Neuronal stem cell (in vitro differentiated cells): ENCODE measurements at regions not wholly inside any gene's neighbourhood (a gene's known extent, or its start where the extent isn't known, plus 50 kb on each side); places are given as distances from the start of the nearest gene placed in this dataset.

ENCODE experiments used
- DNase-seq: peaks from one replicate; pipeline ENCODE4 v3.0.0-alpha.2; 2013; ENCODE audit warnings: low spot score
- H2AFZ ChIP-seq: one replicate; pipeline ENCODE4 v1.6.1; 2013; ENCODE audit warnings: mild to moderate bottlenecking, low read length, inconsistent platforms
- H2AK5ac ChIP-seq: 2 replicates; pipeline ENCODE4 v1.6.1; 2013; ENCODE audit warnings: low read depth, mild to moderate bottlenecking, inconsistent platforms, low read length, moderate library complexity, mixed read lengths
- H2BK120ac ChIP-seq: 2 replicates; pipeline ENCODE4 v1.6.1; 2013; ENCODE audit warnings: low read depth, mild to moderate bottlenecking, inconsistent platforms, low read length, moderate library complexity, mixed read lengths
- H2BK12ac ChIP-seq: one replicate; pipeline ENCODE4 v1.6.1; 2013; ENCODE audit warnings: low read length, inconsistent platforms
- H2BK15ac ChIP-seq: 2 replicates; pipeline ENCODE4 v1.6.1; 2013; ENCODE audit warnings: mild to moderate bottlenecking, low read length, inconsistent platforms, mixed read lengths
- H2BK5ac ChIP-seq: one replicate; pipeline ENCODE4 v1.6.1; 2013; ENCODE audit warnings: inconsistent platforms, mild to moderate bottlenecking, low read length, moderate library complexity
- H3K14ac ChIP-seq: one replicate; pipeline ENCODE4 v1.6.1; 2013; ENCODE audit warnings: low read length, inconsistent platforms
- H3K18ac ChIP-seq: 2 replicates; pipeline ENCODE4 v1.6.1; 2013; ENCODE audit warnings: low read length, inconsistent platforms
- H3K23ac ChIP-seq: 2 replicates; pipeline ENCODE4 v1.6.1; 2013; ENCODE audit warnings: low read depth, mild to moderate bottlenecking, mixed read lengths, low read length, inconsistent platforms; ENCODE audit not compliant: poor library complexity
- H3K27ac ChIP-seq: replicated peaks from 3 replicates; pipeline ENCODE4 v1.5.1; 2013; ENCODE audit warnings: low read length, inconsistent platforms
- H3K27me3 ChIP-seq, 3 experiments: 2 replicates each; pipeline ENCODE4 v1.6.1; 2013; ENCODE audit warnings: low read length in 3 of 3, mild to moderate bottlenecking in 2 of 3, inconsistent platforms in 1 of 3, low read depth in 1 of 3, mixed read lengths in 1 of 3, moderate library complexity in 1 of 3; ENCODE audit not compliant: control insufficient read depth in 3 of 3, insufficient read depth in 3 of 3
- H3K36me3 ChIP-seq, 2 donors: replicated peaks in 1 of 2; 2 replicates each; pipeline ENCODE4 v1.6.1; 2013; ENCODE audit warnings: low read length in 2 of 2; ENCODE audit not compliant: control insufficient read depth in 2 of 2, insufficient read depth in 2 of 2
- H3K4ac ChIP-seq: 2 replicates; pipeline ENCODE4 v1.6.1; 2013; ENCODE audit warnings: inconsistent platforms, mild to moderate bottlenecking, low read length, moderate library complexity
- H3K4me1 ChIP-seq, 2 donors: 1 replicate in 1 of 2; 2 replicates in 1 of 2; pipeline ENCODE4 v1.6.1; 2013; ENCODE audit warnings: low read length in 2 of 2, low read depth in 1 of 2; ENCODE audit not compliant: control insufficient read depth in 2 of 2, insufficient read depth in 1 of 2
- H3K4me2 ChIP-seq: one replicate; pipeline ENCODE4 v1.6.1; 2013; ENCODE audit warnings: mild to moderate bottlenecking, low read length, inconsistent platforms; ENCODE audit not compliant: insufficient read depth, poor library complexity, severe bottlenecking
- H3K4me3 ChIP-seq, 2 donors: 2 replicates each; pipeline ENCODE4 v1.5.1; 2013; ENCODE audit warnings: low read length in 2 of 2, mild to moderate bottlenecking in 2 of 2, inconsistent platforms in 1 of 2, moderate library complexity in 1 of 2
- H3K79me1 ChIP-seq: one replicate; pipeline ENCODE4 v1.6.1; 2013; ENCODE audit warnings: low read depth, mild to moderate bottlenecking, inconsistent platforms, low read length, moderate library complexity
- H3K9ac ChIP-seq: one replicate; pipeline ENCODE4 v1.6.1; 2013; ENCODE audit warnings: mild to moderate bottlenecking, low read depth, low read length, inconsistent platforms; ENCODE audit not compliant: poor library complexity
- H3K9me3 ChIP-seq, 2 donors: replicated peaks in 1 of 2; 2 replicates each; pipeline versions ENCODE3 to v1.6.1; 2013; ENCODE audit warnings: low read length in 2 of 2, mild to moderate bottlenecking in 2 of 2, inconsistent platforms in 1 of 2, low read depth in 1 of 2, mixed read lengths in 1 of 2, moderate library complexity in 1 of 2; ENCODE audit not compliant: control insufficient read depth in 2 of 2, insufficient read depth in 1 of 2
- H4K8ac ChIP-seq: one replicate; pipeline ENCODE4 v1.6.1; 2013; ENCODE audit warnings: low read depth, mild to moderate bottlenecking, inconsistent platforms, low read length, moderate library complexity
- H4K91ac ChIP-seq: one replicate; pipeline ENCODE4 v1.6.1; 2013; ENCODE audit warnings: low read length, low read depth, mild to moderate bottlenecking, inconsistent platforms; ENCODE audit not compliant: poor library complexity
- WGBS, 2 donors: extraction: QIAGEN DNeasy Blood & Tissue Kit; methylation state at CpG; one replicate each; pipeline ENCODE4 v1.1.7; 2013; ENCODE audit warnings: missing lambda C conversion rate in 2 of 2, mixed read lengths in 1 of 2; ENCODE audit not compliant: insufficient read length in 2 of 2, insufficient replicate concordance in 1 of 2; ENCODE audit errors: extremely low coverage in 2 of 2; 5-methylcytosine and 5-hydroxymethylcytosine counted together

DNA sequence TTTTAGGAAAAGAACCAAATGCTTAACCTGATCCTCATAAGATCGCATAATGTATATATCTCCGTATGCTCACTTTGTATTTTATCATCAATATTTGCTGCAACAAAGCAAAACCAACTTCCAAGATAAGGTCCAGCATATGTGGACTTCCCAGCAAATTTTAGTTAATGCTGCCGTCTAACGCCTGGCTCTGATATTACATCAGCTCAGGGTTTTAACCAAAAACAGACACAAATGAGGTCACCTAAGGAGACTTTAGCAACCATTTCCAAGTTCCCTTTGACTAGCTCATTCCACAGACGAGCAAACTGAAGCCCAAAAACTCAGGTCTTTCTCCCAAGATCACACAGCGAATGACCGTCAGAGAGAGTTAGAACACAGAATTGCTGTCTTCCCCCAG is 59.4 kb upstream of the UCN3 start:
- Histone ChIP-seq H3K79me1 (no peaks in the 10 kb centered on the region), H4K91ac (no peak overlapping the region), H3K4me3 (no peak overlapping the region), H2BK12ac (no peak overlapping the region), H3K23ac (no peak overlapping the region), H3K4me1 (no peaks in the 10 kb centered on the region), H3K4me2 (no peak overlapping the region), H2BK15ac (no peak overlapping the region), H2AFZ (no peak overlapping the region), H3K36me3 (no peaks in the 10 kb centered on the region), H2BK5ac (no peak overlapping the region), H3K18ac (no peak overlapping the region), H3K27me3 (no peaks in the 10 kb centered on the region), H3K9me3 (peaks cover 0 to 5% of the 10 kb centered on the region in 2 donors), H3K4ac (no peak overlapping the region), H3K27ac (no peak overlapping the region), H3K9ac (no peak overlapping the region), H2AK5ac (no peak overlapping the region), H2BK120ac (no peak overlapping the region), H4K8ac (no peak overlapping the region), H3K14ac (no peak overlapping the region)
- no peak for DNase-seq
- no CpG with 5 or more reads among the region's 7 CpGs for WGBS, 2 donors

DNA sequence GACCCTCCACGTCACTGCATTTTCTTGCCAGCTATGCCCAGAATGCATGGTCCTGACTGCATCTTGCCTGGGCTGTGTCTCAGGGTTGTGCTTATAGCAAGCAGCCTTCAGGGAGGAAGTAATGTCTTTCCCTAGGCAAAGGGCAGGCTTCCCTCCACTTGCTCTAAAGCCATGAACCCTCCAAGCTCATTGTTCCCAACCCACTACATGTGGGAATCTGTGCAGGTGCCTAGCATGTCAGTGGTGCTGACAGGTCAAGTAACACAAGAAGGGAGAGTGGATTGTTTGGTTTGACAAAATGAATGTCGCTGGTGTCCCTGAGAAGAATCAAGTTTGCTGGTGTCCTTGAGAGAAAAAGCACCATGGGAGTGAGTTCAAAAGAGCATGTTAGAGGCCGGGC is 53.9 kb upstream of the UCN3 start:
- H3K79me1 ChIP-seq: no peaks in the 10 kb centered on the region
- no peak overlapping the region for H3K4me2 ChIP-seq
- H3K9me3 ChIP-seq: peaks cover 0 to 2% of the 10 kb centered on the region in 2 donors
- no peaks in the 10 kb centered on the region for H3K4me1 ChIP-seq
- H3K4ac ChIP-seq: no peak overlapping the region
- H2BK120ac ChIP-seq: no peak overlapping the region
- H2BK5ac ChIP-seq: no peak overlapping the region
- no peak overlapping the region for H3K23ac ChIP-seq
- DNase-seq: no peak
- no peak overlapping the region for H2AK5ac ChIP-seq
- H2BK15ac ChIP-seq: no peak overlapping the region
- H3K4me3 ChIP-seq: no peak overlapping the region
- no peak overlapping the region for H3K14ac ChIP-seq
- no peak overlapping the region for H3K9ac ChIP-seq
- H4K8ac ChIP-seq: no peak overlapping the region
- no peak overlapping the region for H4K91ac ChIP-seq
- no peak overlapping the region for H3K18ac ChIP-seq
- H2AFZ ChIP-seq: no peak overlapping the region
- H2BK12ac ChIP-seq: no peak overlapping the region
- no peaks in the 10 kb centered on the region for H3K27me3 ChIP-seq
- WGBS, 2 donors: no CpG with 5 or more reads among the region's 3 CpGs
- H3K36me3 ChIP-seq: no peaks in the 10 kb centered on the region
- no peak overlapping the region for H3K27ac ChIP-seq

DNA sequence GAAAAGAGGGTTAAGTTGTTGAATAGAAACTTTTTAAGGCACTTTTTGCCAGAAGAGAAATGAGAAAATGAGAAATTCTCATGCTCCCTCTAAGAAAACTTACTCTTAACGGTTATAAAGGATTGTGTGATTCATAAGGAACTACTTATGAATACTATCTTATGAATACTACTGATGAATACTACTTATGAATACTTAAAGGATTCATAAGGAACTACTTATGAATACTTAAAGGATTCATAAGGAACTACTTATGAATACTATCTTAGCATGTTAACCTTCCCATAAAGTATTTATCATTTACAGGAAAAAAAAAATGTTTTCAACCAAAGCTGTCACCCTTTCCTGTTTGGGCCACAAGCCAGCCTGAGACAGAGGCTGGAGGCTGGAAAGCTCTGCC is 53.1 kb upstream of the UCN3 start:
- Histone ChIP-seq H3K36me3 (no peaks in the 10 kb centered on the region), H2BK5ac (no peak overlapping the region), H3K18ac (no peak overlapping the region), H3K4me3 (no peak overlapping the region), H4K91ac (no peak overlapping the region), H3K23ac (no peak overlapping the region), H2AK5ac (no peak overlapping the region), H3K79me1 (no peaks in the 10 kb centered on the region), H3K9ac (no peak overlapping the region), H3K4me2 (no peak overlapping the region), H4K8ac (no peak overlapping the region), H2BK120ac (no peak overlapping the region), H2BK12ac (no peak overlapping the region), H3K9me3 (peaks cover 0 to 1% of the 10 kb centered on the region in 2 donors), H3K14ac (no peak overlapping the region), H2AFZ (no peak overlapping the region), H3K4ac (no peak overlapping the region), H3K27ac (no peak overlapping the region), H3K27me3 (no peaks in the 10 kb centered on the region), H2BK15ac (no peak overlapping the region), H3K4me1 (no peaks in the 10 kb centered on the region)
- no peak for DNase-seq
- WGBS, 2 donors: no CpG with 5 or more reads among the region's 1 CpG

DNA sequence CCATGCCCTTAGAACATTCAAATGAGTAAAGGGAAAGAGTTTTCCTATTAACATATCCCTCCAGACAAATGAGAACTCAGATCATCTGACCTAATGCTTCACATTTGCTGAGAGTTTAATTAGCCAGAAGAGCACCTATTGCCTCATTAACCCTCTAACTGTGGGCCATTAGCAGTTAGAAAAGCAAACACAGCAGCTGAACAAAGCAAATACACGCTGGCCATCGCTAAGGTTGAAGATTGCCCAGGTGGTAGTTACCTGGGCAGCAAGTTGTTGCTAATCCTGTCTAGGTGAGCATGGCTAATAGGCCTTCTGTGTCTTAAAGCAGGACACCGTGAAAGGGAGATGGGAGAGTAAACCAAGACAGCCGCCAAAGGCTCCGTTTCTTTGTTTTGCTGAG is 49.9 kb upstream of the UCN3 start:
- Histone ChIP-seq H2AFZ (no peak overlapping the region), H3K36me3 (no peaks in the 10 kb centered on the region), H3K79me1 (no peaks in the 10 kb centered on the region), H3K4me1 (peaks cover 0 to 4% of the 10 kb centered on the region in 2 donors), H3K14ac (no peak overlapping the region), H3K9me3 (no peaks in the 10 kb centered on the region), H3K27me3 (no peaks in the 10 kb centered on the region), H3K9ac (no peak overlapping the region), H3K4me3 (no peak overlapping the region), H3K27ac (no peak overlapping the region), H2BK5ac (no peak overlapping the region), H3K18ac (peak overlapping the region; percentile 27), H3K23ac (no peak overlapping the region), H2BK12ac (no peak overlapping the region), H2BK120ac (no peak overlapping the region), H2BK15ac (no peak overlapping the region), H3K4me2 (no peak overlapping the region), H3K4ac (no peak overlapping the region), H4K8ac (no peak overlapping the region), H2AK5ac (no peak overlapping the region), H4K91ac (no peak overlapping the region)
- WGBS, 2 donors: no CpG with 5 or more reads among the region's 5 CpGs
- DNase-seq: no peak
